ENCODE measurements at regions not wholly inside any gene's neighbourhood (a gene's known extent, or its start where the extent isn't known, plus 50 kb on each side); places are given as distances from the start of the nearest gene placed in this dataset.

DNA sequence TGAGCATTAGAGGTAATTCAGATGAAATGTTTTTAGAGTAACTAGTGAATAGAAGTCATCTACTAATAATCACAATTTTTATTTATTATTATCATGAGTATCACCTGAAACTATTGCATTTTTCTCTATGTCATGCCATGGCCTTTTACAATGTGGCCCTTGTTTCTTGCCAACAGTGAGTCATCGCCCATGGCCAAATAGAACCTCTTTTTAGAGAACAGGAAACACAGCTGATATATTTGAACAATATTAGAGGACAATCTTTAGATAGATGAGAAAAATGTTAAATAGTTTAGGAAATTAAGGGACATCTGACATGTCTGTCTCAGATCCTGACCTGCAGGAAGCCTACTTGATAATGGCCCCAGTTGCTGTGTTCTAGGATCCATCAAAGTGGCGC lies 1584.4 kb upstream of the GOT2 start (continued):
- TF ChIP-seq ETV6 (IDR thresholded peaks at IDR 0.05; ENCODE audit: borderline replicate concordance in 1 of 2, low read depth in 2 of 2, low read length in 1 of 2) (no peak), ETV6 (CRISPR knock-in tag; IDR thresholded peaks at IDR 0.05; ENCODE audit: borderline replicate concordance) (no peak)

- Histone ChIP-seq H3K9me3 (replicated peaks; ENCODE audit: control insufficient read depth, insufficient read depth, low read depth, low read length) (no peaks in the 10 kb centered on the region), H3K4me2 (ENCODE audit: insufficient read depth, low read length) (no peak overlapping the region), H3K4me3 (no peak overlapping the region), H3K36me3 (ENCODE audit: control insufficient read depth, insufficient read depth, low read length) (no peaks in the 10 kb centered on the region), H3K9me1 (ENCODE audit: control insufficient read depth, insufficient read depth, low read length) (no peaks in the 10 kb centered on the region), H3K27me3 (ENCODE audit: control insufficient read depth in 2 of 2, insufficient read depth in 2 of 2, low read length in 2 of 2) (no peaks in the 10 kb centered on the region), H2AFZ (ENCODE audit: low read depth, low read length) (no peak overlapping the region), H3K4me1 (replicated peaks in 1 of 2; ENCODE audit: control insufficient read depth in 2 of 2, insufficient read depth in 2 of 2, low read length in 2 of 2) (no peaks in the 10 kb centered on the region), H4K20me1 (replicated peaks; ENCODE audit: control insufficient read depth, insufficient read depth, low read length) (no peaks in the 10 kb centered on the region), H3K9ac (ENCODE audit: insufficient read depth in 1 of 2, low read depth in 2 of 2, low read length in 2 of 2) (no peak overlapping the region), H3K79me2 (ENCODE audit: control insufficient read depth, insufficient read depth, low read length) (no peaks in the 10 kb centered on the region), H3K27ac (ENCODE audit: extremely low read depth, low read depth, low read length) (no peak overlapping the region)
- no peak for TF ChIP-seq SMC3 (conservative IDR thresholded peaks at IDR 0.05; ENCODE audit: insufficient read depth, low read depth, low read length)
- no peak for TF ChIP-seq GABPA (tag; conservative IDR thresholded peaks at IDR 0.05; ENCODE audit: low read depth)
- no peak for TF ChIP-seq CC2D1A (IDR thresholded peaks at IDR 0.05)
- no peak for TF ChIP-seq SPI1 (IDR thresholded peaks at IDR 0.05; ENCODE audit: borderline replicate concordance, low read depth, low read length)
- no peak for TF ChIP-seq ZNF695 (CRISPR knock-in tag; IDR thresholded peaks at IDR 0.05)
- no peak for TF ChIP-seq MAFF (IDR thresholded peaks at IDR 0.05; ENCODE audit: low read length)
- no peak for TF ChIP-seq HMG20A (CRISPR knock-in tag; conservative IDR thresholded peaks at IDR 0.05)
- TF ChIP-seq ZNF75A (CRISPR knock-in tag; IDR thresholded peaks at IDR 0.05) = no peak
- no peak for TF ChIP-seq E4F1 (CRISPR knock-in tag; IDR thresholded peaks at IDR 0.05; ENCODE audit: borderline replicate concordance)
- TF ChIP-seq ZNF740 (CRISPR knock-in tag; IDR thresholded peaks at IDR 0.05) = no peak
- TF ChIP-seq ZNF740 (tag; IDR thresholded peaks at IDR 0.05) = no peak
- no peak for DNase-seq (ENCODE audit: extremely low read depth in 1 of 4, low spot score in 3 of 4)
- no peak for ATAC-seq
- ChIA-PET POLR2A (no interaction called here), CTCF (ENCODE audit: low intra/inter-chr PET ratio) (interaction anchor here (0.6 kb wide), 1 partner anchor 12 kb away, joined by 6 read pairs; no protein-coding TSS in a partner anchor)
- WGBS (ENCODE audit: insufficient coverage, low coverage, missing lambda C conversion rate) = 0% methylated on average over 1 of the region's 1 CpG
- no TSS peak for BruUV-seq (replicated peaks)
- in situ Hi-C loops (cut with MboI) = no loop called here
- FAIRE-seq = no peak
- intact Hi-C loops (cut with micrococcal nuclease) = no loop called here
These were observed 1576.8 kb upstream of the GOT2 start for GRCh38 chr16:60310846-60311445.
